HUDEP-2 (cell line): ENCODE measurements at regions not wholly inside any gene's neighbourhood (a gene's known extent, or its start where the extent isn't known, plus 50 kb on each side); places are given as distances from the start of the nearest gene placed in this dataset.

Experiments
- DNase-seq, 76 experiments: peaks; one replicate each; lab custom pipeline; 2025; ENCODE audit not compliant: unreplicated experiment in 76 of 76; lab: John Stamatoyannopoulos, UW

DNA sequence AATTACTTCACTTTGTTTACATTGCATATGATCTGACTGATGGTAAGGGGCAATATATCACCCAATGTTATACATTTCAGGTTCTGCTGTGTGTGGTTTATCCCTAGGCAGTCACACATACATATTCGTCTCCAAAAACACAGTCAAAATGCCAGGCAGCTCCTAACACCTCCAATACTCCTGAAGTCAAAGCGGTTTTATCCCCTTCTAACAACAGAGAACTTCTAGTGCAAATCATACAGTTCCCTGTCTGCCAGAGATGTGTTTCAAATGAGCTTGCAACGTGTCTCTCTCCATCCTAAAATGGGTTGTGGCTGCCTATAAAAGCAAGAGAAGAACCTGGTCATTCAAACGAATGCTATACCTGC lies 328.9 kb downstream of the ELAVL2 start:
- no peak for DNase-seq

DNA sequence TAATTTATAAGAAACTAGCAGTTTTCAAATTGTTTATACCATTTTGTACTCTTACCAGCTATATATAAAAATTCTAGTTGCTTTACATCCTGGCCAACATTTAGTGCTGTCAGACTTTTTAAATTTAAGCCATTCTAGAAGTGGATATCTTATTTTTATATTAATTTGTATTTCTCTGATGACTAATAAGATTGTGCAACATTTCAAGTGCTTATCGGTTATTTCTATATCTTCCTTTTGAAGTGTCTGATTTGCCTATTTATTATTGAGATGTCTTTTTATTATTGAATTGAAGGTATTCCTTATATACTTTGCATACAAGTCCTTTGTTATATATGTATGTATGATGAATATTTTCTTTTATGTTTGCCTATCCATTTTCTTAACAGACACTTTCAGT lies 324.0 kb downstream of the ELAVL2 start:
- DNase-seq = no peak

DNA sequence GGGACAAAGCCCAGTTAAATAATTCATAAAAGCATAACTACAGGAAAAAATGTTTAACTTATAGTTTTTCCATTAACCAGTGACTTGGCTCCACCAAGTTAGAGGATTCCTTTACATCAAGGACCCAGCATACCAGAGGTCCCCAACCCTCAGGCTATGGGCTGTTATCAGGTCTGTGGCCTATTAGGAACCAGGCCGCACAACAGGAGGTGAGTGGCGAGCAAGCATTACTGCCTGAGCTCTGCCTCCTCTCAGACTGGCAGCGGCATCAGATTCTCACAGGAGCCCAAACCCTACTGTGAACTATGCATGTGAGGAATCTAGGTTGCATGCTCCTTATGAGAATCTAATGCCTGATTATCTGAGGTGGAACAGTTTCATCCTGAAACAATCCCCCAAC lies 303.1 kb downstream of the ELAVL2 start:
- DNase-seq = no peak

DNA sequence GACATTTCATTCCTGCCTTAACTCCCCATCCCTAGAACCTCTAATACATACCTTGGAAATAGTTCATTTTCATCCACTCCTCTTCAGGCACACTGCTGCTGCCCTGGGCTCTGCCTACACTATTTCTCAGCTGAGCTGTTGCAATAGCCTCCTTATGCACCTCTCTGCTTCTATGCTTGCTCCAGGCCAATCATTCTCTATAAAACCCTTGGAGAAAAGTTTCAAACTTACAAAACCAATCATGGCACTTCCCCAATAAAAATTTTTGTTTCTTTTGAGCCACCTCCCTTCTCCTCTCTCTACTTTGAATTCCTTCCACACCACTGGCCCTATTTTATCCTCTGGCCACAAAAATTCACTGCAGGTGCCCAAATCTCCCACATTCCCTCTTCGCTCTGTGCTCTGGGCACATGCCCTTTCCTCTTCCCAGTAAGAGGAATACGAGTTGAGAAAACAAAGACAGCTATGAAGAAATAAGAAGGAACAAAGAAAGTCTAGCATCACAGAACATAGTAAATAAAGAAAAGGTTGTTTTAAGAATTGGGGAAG lies 301.4 kb downstream of the ELAVL2 start:
- no peak for DNase-seq

DNA sequence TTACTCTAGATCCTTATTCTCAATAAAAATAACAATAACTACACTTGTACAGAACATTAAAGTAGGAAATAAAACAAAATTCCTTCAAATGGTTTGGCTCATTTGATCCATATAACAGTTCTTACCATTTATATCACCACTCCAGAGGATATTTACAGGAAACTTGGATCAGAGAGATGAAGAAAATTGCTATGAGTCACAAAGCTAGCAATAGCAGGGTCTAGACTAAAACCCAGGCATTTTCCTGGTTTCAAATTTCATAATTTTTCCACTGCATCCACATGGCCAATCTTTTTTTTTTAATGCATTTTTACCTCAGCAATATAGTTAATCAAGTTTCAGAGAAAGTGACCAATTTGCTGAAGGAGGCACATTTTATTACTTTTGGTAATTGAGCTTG lies 299.2 kb downstream of the ELAVL2 start:
- no peak for DNase-seq

DNA sequence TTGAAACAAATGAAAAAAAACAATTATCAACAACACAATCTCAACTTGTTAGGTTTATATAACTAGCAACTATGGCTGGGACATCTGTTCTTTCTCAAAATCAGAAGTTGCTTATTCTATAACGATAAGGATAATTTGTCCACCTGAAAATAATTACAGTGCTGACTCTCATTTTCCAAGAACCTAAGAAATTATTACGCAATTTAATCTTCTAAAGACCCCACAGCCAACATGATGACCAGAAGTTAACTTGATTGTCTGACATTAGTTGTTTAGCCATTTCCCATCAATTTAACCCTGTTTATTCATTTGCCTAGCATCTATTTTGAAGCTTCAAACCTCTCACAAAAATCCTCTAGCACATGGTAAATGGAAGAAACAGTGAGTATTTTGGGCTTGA lies 293.8 kb downstream of the ELAVL2 start:
- no peak for DNase-seq

DNA sequence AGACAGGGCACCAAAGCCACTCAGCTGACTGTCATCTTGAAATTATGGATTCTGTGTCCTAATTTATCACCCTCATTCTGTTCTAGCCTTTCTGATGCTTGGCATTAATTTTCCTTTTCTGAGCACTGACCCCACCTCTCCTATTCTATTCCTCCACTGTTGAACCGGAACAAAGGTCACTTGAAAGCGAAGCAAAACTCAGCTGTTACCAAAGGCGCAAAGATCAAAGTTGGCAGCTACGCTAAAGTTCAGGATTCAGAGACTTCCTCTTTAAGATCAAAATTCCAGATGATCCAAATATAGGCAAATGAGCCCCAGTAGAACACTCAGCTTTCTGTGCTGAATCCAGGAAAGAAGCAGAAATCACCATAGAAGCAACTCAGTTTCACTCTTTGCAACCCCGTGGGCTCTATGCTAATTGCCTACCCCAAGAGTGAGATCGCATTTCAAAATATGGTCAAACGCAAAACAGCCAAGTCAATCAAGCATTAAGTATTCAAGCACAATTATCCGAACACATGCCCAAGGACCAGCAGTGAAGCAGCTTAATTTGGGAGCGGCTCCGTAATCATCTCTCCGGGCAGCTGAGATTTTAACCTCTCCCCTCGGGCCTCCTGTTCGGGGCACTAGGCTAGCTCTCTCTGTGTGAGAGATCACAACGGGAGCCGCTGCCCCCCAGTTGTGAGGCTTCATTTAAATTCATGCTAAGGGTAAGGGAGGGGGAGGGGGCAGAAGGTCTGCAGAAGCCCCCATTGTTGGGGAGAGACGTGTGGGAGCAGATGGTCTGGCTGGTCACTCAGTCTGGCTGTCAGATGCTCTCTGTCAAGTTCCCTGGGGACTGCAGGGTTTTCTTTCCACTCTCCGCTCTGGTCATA lies 288.6 kb downstream of the ELAVL2 start:
- DNase-seq = peak in 8 of 76 experiments; percentile 1 to 40 (median 16)

DNA sequence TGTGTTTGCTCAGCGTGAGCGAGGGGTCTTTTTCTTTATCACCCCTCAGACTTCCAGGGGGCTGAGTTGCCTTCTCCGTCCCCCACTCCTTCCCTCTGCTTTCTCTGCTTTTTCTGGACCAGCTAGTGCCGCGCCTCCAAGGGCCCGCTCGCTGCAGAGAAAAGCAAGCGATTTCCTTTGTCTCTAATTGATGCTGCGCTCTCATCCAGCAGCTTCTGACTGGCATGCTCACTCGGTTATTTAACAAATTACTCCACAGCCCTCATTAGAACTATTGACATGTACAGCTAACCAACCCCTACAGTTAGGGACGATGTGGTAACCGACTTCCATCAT lies 288.0 kb downstream of the ELAVL2 start:
- no peak for DNase-seq

DNA sequence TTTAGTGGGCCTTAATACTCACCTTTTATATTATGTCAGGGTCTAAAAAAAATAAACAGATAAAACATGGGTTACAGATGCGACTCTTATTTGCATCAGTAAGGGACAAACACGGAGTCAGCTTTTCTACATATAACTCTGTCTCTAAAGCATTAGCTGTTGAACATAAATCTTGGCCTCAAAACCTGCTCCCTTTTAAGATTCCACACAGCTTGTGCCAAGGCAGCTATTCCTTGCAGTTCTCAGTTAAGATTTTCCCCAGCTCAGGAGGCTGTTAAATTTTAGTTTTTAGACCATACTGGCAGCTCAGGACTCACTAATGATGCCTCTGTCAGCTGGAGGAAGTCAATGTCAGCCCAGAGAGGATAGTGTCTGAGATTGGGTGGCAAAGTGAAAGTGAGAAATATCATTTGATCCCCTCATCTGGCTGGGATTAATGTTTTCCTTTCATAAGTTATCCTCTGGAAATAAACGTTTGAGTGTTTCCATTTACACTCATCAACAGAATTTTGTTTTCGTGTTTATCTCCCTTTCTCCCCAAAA lies 287.5 kb downstream of the ELAVL2 start:
- no peak for DNase-seq

DNA sequence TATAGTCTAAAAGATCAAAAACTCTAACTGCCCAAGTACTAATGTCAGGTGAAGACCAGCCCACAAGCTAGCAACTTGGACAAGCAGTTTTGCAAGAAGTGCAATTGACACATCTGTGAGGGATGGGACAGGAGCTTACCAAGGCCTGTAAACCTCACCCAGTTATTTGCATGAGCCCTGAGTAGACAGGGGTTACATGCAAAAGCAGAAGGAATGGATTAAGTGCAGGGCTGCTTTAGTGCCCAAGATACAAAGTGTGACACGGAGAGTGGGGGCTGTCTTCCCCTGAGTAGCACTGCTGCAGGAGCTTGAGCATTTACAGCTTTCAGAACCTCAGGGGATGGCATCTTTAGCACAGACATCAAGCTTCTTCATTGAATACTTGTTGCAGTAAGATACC lies 286.7 kb downstream of the ELAVL2 start:
- no peak for DNase-seq

DNA sequence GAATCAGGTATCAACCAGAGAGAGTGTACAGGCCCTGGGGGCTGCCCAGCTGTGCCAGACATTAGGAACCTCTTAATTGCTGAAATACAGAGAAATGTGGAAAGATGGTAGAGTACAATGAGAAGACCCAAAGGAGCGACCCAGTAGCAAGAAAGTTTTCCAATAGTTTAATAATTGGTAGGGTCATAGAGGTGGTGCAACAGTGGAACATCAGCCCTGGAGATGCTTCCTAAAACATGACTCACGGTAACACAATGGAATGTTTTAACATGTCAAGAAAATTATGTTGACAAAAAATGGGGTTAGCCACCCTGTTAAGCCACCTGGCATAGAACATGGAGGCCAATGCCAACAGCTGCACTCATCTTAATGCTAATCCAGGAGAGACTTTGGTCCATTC lies 284.1 kb downstream of the ELAVL2 start:
- no peak for DNase-seq

DNA sequence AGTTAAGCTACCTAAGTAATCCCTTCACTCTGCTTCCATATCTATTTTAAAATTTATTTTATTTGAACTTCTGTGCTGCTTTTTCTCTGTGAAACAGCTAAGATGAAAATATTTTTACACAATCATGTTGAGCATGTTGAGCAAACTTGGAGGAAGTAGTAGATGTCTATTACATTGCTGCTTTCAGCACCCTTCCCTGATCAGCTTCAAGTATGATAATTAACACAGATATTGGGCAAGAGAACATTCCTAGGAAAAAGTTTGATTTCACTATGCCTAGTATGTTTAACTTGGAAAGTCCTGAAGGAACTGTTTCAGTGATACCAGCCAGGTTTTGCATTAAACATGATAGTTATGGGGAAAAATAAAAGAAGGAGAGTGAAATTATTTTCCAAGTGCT lies 283.6 kb downstream of the ELAVL2 start:
- no peak for DNase-seq

DNA sequence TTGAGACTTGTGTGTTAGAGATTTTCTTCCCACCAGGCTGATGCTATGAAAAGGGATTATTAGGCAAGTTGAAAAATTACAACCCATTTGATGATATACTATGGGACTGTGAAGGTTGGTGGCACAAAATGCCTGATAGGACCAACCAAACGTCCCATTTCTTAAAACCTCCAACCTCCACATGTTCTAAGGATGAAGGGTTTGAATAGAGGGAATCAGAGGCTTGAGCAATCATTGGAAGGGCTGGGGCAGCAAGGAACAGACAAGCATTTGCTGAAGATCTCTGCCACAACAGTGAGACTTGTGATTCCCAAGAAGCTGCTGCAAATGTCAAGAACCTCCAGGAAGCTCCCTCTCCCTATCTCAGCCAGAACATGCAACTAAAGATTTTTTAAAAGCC lies 283.1 kb downstream of the ELAVL2 start:
- DNase-seq = no peak

DNA sequence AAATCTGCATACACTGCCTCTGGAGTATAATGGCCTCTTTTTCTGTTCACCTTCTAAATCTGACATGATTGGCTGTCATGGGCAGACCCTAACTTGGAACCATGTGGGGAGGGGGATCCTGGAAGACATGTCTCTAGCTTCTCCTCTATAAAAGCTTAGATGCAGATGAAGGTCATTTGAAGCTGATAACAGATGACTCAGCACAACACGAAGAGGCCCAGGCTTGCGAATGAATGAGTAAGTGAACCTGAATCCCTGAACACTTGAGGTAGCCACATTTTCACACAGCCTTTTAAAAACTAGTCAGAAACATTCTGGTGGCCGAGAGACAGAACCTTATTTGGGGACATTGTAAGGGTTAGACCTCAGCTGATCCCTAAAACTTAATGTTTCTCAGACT lies 282.6 kb downstream of the ELAVL2 start:
- DNase-seq = no peak

DNA sequence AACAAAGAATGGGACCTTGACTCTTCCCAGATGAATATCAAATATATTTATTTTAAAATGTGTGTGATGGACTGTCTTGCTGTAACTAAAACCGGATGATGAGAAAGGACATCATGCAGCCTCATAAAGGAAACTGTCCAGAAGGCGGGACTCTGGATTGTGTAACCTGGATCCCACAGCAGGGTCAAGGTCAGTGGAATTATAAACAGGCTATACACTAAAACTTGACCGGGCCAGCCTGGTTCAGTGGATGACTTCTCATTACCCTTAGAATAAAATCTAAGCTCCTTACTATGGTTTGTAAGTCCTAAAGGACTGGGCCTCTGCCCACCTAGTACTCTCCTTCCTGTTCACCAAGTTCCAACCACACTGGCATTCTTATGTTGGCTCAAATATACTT lies 280.3 kb downstream of the ELAVL2 start:
- DNase-seq = no peak

DNA sequence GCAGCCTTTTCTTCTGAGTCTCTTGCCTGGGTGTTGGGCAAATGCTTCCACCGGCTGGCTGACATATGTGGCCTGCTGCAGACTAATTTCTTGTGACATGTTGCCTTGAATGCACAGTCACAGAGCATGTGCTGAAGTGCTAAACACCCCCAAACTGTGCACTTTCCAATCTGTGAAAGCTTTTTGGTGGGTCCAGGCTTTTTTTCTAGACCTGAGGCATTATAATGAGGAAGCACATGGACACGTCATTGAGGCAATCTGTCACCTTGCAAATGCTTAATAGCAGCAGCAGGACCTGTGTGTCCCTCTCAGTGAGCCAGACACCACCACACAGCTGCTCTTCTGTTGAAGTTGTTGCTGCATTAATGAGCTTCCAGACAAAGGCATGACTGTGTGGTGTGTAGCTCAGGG lies 274.7 kb downstream of the ELAVL2 start:
- no peak for DNase-seq

DNA sequence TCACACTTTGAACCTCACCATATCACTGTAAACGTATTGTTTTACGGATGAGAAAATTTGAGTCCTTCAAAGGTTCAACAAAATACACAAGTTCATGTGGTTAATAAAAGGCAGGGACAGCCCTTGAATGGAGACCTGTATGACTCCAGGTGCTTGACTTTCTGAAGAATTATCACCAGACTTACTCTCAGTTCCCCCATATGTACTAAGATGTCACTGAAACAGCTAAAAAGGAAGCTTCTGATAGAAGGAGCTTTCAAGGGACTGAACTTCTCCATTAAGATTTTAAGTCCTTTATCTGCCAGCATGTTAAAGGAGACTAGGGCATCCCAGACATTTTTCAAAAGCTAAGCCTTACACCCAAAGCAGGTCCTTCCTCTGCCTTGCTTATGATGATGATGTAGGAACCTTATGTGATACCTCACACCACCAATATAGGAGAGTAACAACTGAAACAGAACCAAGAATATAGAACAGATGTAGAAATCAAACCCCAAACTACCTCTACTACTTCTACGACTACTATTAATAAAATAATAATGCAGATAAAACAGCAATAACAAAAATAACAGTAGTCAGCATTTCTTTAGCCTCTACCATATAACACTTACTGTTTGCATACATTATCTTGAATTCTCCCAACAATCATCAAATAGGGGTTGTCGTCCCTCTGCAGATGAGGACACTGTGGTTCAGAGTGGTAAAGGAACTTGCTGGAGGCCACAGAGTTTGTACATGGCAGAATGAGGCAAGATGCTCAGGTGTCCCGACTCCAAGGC lies 273.9 kb downstream of the ELAVL2 start:
- DNase-seq = no peak

DNA sequence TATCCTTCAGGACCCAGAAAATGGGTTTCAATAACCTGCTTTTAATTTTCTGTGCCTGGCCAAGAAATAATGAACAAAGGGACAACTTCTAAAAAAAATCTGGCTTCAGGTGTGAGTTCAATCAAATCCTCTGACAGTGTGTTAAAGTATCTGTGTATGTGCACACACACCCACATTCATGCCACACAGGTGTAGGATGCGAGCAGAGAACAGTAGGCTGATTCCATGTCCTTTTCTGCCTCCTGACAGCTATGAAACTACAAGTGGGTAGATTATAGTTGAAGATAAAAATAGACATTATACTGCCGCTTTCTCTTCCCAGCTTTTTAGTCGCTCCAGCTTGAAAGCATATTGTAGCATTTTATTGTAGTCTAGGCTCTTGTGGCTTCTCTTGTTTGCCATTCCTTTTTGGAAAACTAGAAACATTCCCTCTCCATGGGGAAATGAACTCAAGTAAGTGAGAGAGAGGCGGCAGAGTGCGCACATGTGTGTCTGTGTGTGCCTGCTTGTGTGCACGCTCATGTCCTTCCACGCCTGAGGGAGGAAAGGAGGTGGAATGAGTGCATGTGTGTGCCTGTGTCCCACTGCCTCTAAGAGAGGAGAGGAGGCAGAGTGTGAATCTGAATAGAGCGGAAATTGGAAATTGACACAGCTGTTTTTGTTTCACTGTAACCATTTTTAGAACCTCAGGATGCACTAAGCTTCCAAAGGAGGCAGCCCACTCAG lies 273.0 kb downstream of the ELAVL2 start:
- no peak for DNase-seq

DNA sequence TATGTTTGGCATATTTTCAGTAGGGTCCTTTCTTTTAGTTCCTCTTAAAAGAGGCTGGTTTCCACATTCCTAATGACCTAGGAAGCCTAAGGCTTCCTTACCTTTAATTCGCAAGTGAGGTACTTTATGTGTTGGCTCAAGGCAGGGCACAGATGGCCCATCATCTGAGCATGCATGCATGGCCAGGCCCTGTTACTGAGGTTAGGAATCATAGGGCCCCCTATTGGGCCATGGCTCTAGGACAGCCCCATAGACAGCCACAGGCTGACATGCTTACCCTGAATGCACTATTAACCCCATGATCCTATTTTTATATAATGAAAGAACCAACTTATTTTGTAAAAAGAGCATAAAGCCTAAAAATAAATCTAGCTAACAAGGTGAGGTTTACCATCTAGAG lies 271.4 kb downstream of the ELAVL2 start:
- no peak for DNase-seq

DNA sequence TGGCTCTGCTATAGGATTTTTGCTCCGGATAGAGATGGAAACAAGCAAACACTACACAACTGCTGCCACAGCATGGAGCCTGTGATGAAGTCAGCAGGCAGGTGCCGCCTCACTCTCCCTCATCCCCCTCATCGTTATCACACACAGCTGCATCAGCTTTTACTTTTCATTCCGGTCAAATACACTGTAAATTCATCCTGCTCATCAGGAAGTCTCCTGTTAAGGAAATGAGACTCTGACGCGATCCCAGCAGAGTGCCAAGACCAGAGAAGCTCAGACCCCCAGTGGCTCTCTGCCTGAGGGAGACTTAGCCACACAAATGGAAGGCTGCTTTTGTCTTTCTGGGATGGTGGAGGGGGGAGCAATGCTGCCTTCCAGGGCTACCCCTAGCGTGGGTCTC lies 270.2 kb downstream of the ELAVL2 start:
- no peak for DNase-seq

DNA sequence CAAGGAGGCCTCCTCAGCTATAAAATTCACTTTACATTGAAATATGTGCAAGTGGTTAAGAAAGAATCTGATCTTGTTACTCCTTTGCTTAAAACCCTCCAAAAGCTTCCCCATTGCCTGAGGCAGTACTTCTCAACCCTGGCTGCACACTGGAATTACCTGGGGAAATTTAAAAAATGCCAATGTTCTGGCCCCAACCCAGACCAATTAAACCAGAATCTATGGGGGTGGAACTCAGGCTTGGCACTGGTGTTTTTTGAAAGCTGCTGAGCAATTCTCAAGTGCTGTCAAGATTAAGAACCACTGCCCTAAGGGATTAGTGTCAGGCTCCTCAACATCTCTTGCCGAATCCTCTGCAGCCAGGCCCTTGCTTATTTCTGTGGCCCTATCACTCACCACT lies 269.6 kb downstream of the ELAVL2 start:
- no peak for DNase-seq
